ENCODE measurements at regions not wholly inside any gene's neighbourhood (a gene's known extent, or its start where the extent isn't known, plus 50 kb on each side); places are given as distances from the start of the nearest gene placed in this dataset.

DNA sequence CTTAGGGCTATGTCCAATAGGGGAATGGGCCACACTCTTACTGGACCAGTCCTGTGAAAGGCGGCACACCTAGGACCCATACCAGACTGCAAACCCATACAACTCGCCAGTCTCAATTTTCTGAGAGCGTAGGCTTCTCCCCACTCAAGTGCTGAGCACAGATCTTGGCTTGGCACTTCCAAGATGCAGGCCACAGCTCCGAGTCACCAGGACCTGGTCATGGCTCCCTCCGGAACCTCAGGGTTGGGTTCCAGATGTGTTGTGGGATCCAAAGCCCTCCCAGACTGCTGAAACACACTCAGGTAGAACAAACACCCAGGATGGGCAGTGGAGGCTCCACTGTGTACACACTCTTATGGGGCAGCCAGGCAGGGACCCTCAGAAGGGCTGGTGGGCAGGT is 103.3 kb downstream of the TMEM144 start:
- Histone ChIP-seq H4K20me1 (ENCODE audit: insufficient read depth, low read length) (no peaks in the 10 kb centered on the region), H3K27ac (ENCODE audit: low read depth, low read length) (peak overlapping the region; percentile 99), H2AFZ (ENCODE audit: low read length) (peak overlapping the region; percentile 75), H3K79me2 (ENCODE audit: insufficient read depth, low read length) (no peaks in the 10 kb centered on the region), H3K9me3 (ENCODE audit: low read depth, low read length) (no peaks in the 10 kb centered on the region), H3K27me3 (ENCODE audit: insufficient read depth, low read length) (no peaks in the 10 kb centered on the region), H3K4me1 (ENCODE audit: insufficient read depth, low read length) (peaks cover 34% of the 10 kb centered on the region), H3K36me3 (ENCODE audit: insufficient read depth, low read length) (no peaks in the 10 kb centered on the region), H3K4me3 (ENCODE audit: insufficient read depth, low read length) (no peak overlapping the region), H3K4me2 (ENCODE audit: insufficient read depth, low read length) (no peak overlapping the region)
- no peak for DNase-seq (ENCODE audit: insufficient read length, low spot score, missing footprints)
- TF ChIP-seq CTCF (IDR thresholded peaks at IDR 0.05; ENCODE audit: extremely low read depth, low read depth, low read length), result no peak

DNA sequence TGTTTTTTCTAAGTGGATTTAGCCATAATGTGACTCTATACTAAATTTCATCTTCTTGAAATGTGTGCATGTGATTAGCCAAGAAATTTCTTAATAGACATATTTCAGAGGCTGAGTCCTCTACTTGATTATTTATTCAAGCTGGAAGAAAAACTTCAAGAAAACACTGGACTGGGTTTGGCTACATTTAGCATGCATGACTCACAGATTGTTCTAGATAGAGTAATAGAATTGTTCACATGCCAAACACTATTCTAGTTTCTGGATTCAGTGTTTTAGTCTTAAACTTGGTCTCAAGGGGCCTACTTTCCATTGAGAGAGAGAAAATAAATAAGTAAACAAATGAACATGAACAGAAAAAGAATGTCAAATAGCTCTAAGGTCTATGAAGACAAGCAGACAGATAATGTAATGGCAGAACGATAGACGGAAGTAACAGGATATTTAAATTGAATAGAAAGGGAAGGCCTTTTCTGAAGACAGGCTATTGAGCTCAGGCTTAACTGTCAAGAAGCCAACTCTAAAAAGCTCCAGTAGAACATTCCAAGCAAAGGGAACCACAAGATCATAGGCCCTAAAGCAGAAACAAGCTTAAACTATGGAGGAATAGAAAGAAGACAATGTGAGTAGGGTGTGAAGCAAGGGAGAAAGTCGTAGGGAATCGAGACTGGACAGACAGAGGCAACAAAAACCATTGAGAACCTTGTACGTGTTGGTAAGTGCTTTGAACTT is 104.6 kb downstream of the TMEM144 start:
- H4K20me1 ChIP-seq (ENCODE audit: insufficient read depth, low read length), result no peaks in the 10 kb centered on the region
- TF ChIP-seq CTCF (IDR thresholded peaks at IDR 0.05; ENCODE audit: extremely low read depth, low read depth, low read length), result no peak
- no peaks in the 10 kb centered on the region for H3K79me2 ChIP-seq (ENCODE audit: insufficient read depth, low read length)
- H3K36me3 ChIP-seq (ENCODE audit: insufficient read depth, low read length), result no peaks in the 10 kb centered on the region
- H2AFZ ChIP-seq (ENCODE audit: low read length), result peak overlapping the region; percentile 45
- peak; percentile 73 for DNase-seq (ENCODE audit: insufficient read length, low spot score, missing footprints)
- peak overlapping the region; percentile 99 for H3K27ac ChIP-seq (ENCODE audit: low read depth, low read length)
- H3K9me3 ChIP-seq (ENCODE audit: low read depth, low read length), result no peaks in the 10 kb centered on the region
- H3K4me3 ChIP-seq (ENCODE audit: insufficient read depth, low read length), result peak overlapping the region; percentile 2
- H3K4me1 ChIP-seq (ENCODE audit: insufficient read depth, low read length), result peaks cover 34% of the 10 kb centered on the region
- H3K4me2 ChIP-seq (ENCODE audit: insufficient read depth, low read length), result peak overlapping the region; percentile 47
- H3K27me3 ChIP-seq (ENCODE audit: insufficient read depth, low read length), result no peaks in the 10 kb centered on the region

- no peak for DNase-seq (ENCODE audit: insufficient read length, low spot score, missing footprints)
- H4K20me1 ChIP-seq (ENCODE audit: insufficient read depth, low read length), result no peaks in the 10 kb centered on the region
- no peak for TF ChIP-seq CTCF (IDR thresholded peaks at IDR 0.05; ENCODE audit: extremely low read depth, low read depth, low read length)
- peak overlapping the region; percentile 47 for H3K4me2 ChIP-seq (ENCODE audit: insufficient read depth, low read length)
- peaks cover 34% of the 10 kb centered on the region for H3K4me1 ChIP-seq (ENCODE audit: insufficient read depth, low read length)
- H2AFZ ChIP-seq (ENCODE audit: low read length), result no peak overlapping the region
- H3K27me3 ChIP-seq (ENCODE audit: insufficient read depth, low read length), result no peaks in the 10 kb centered on the region
- H3K27ac ChIP-seq (ENCODE audit: low read depth, low read length), result peak overlapping the region; percentile 99
- no peaks in the 10 kb centered on the region for H3K36me3 ChIP-seq (ENCODE audit: insufficient read depth, low read length)
- no peaks in the 10 kb centered on the region for H3K79me2 ChIP-seq (ENCODE audit: insufficient read depth, low read length)
- no peak overlapping the region for H3K4me3 ChIP-seq (ENCODE audit: insufficient read depth, low read length)
- no peaks in the 10 kb centered on the region for H3K9me3 ChIP-seq (ENCODE audit: low read depth, low read length)
These were observed 105.4 kb downstream of the TMEM144 start for GRCh38 chr4:158315706-158316105.

DNA sequence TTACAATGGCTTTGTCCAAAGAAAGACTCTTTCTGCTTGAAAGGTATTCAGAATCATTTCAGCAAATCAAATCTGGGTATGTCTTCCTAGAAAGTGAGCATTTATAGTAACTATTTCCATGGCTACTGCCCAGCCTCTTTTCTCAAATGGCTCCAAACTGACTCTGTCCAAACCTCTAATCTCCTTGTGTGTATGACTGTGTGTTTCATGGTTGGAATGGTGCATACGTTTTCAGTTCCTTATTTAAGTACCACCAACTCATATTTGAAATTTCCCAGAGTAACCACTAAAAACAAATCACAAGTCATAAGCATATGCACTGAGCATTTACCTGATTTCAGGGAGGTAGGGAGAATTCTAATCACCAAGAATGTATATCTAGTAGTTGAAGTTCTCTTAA is 106.0 kb downstream of the TMEM144 start:
- peaks cover 34% of the 10 kb centered on the region for H3K4me1 ChIP-seq (ENCODE audit: insufficient read depth, low read length)
- peak overlapping the region; percentile 99 for H3K27ac ChIP-seq (ENCODE audit: low read depth, low read length)
- no peak overlapping the region for H3K4me3 ChIP-seq (ENCODE audit: insufficient read depth, low read length)
- no peaks in the 10 kb centered on the region for H3K27me3 ChIP-seq (ENCODE audit: insufficient read depth, low read length)
- peak overlapping the region; percentile 16 for H3K4me2 ChIP-seq (ENCODE audit: insufficient read depth, low read length)
- H3K9me3 ChIP-seq (ENCODE audit: low read depth, low read length), result no peaks in the 10 kb centered on the region
- H2AFZ ChIP-seq (ENCODE audit: low read length), result no peak overlapping the region
- TF ChIP-seq CTCF (IDR thresholded peaks at IDR 0.05; ENCODE audit: extremely low read depth, low read depth, low read length), result no peak
- H3K36me3 ChIP-seq (ENCODE audit: insufficient read depth, low read length), result no peaks in the 10 kb centered on the region
- no peaks in the 10 kb centered on the region for H4K20me1 ChIP-seq (ENCODE audit: insufficient read depth, low read length)
- H3K79me2 ChIP-seq (ENCODE audit: insufficient read depth, low read length), result no peaks in the 10 kb centered on the region
- no peak for DNase-seq (ENCODE audit: insufficient read length, low spot score, missing footprints)

Data from osteoblast (primary cell).